HG03460 (cell line): ENCODE measurements at regions not wholly inside any gene's neighbourhood (a gene's known extent, or its start where the extent isn't known, plus 50 kb on each side); places are given as distances from the start of the nearest gene placed in this dataset.
"Not testable (repeated sequence)": the region's sequence is repeated elsewhere in the genome, so short reads cannot be mapped to it uniquely, and the experiment has no call there.

Experiments
- ATAC-seq: cut with Tn5 transposase; IDR thresholded peaks from one replicate; pipeline ENCODE4 v1.9.1; 2021; ENCODE audit not compliant: unreplicated experiment

DNA sequence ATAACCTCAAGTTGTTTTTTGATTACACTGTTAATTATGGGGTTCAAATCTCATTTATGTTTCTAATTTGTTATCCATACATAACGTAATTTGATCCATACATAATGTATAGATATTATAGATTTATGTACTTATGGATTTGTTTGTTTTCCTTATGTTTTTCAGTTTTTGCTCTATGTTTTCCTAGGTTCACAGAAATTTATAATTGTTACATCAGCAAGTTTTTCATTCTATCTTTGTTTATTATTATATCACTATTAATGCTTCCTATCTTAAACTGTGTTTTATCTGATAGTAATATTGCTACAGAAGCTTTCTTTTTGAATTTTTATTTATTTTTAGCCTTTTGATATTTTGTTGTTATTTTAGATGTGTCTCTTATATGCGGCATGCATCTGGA lies 194.3 kb upstream of the SOX21 start:
- ATAC-seq = no peak

GRCh38 chr13:94902722-94903407 lies 190.5 kb upstream of the SOX21 start:
- ATAC-seq = no peak

DNA sequence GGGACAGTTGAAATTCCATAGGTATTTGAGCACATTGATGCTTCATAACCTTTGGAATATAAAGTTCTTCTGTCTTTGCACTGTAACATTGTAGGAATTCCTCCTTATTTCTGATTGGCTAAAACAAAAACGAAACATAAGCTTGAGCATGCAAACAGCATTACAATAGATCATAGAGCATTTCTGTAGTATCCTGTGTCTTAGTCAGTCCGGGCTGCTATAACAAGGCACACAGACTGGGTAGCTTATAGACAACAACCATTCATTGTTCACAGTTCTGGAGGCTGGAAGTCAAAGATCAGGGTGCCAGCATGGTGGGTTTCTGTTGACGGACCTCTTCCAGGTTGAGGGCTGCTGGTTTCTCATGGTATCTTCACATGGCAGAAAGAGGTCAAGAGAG lies 188.7 kb upstream of the SOX21 start:
- no peak for ATAC-seq

DNA sequence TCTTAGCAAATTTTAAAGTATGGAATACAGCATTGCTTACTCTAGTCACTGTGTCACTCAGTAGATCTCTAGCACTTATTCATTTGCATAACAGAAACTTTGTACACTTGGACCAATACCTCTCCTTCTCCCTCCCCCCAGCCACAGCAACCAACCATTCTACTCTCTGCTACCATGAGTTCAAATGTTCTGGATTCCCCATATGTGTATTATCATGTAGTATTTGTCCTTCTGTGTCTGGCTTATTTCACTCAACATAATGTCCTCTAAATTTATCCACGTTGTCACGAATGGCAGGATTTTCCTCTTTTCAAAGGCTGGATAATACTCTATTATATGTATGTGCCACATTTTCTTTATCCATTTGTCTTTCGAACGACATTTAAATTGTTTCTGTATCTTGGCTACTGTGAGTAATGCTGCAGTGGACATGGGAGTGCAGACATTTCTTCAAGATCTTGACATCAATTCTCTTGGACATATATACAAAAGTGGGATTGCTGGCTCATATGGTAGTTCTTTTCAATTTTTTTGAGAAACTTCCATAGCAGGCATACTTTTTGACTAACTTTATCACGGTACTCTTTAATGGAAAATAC lies 184.5 kb upstream of the SOX21 start:
- ATAC-seq = no peak

- ATAC-seq = no peak
These were observed 183.9 kb upstream of the SOX21 start for GRCh38 chr13:94896238-94896637.

GRCh38 chr13:94886191-94886590 lies 173.8 kb upstream of the SOX21 start:
- no peak for ATAC-seq

DNA sequence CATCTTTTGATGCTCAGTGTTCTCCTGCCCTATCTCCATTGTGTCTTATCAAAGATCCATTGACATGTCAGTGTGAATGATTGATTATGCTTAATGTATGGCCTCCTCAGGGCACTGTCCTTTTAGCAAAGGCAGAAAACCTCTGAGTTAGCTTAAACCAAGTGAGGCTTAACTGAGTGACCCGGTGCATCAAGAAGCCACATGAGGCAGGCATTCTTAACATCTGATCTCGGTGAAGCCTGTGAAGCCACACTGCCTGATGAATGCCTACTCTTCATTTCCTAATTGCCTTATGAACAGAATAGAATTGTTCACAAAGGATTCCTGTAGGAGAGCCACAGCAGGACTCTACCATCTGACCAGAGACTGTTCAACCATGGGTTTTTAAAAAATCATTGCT lies 168.1 kb upstream of the SOX21 start:
- no peak for ATAC-seq

DNA sequence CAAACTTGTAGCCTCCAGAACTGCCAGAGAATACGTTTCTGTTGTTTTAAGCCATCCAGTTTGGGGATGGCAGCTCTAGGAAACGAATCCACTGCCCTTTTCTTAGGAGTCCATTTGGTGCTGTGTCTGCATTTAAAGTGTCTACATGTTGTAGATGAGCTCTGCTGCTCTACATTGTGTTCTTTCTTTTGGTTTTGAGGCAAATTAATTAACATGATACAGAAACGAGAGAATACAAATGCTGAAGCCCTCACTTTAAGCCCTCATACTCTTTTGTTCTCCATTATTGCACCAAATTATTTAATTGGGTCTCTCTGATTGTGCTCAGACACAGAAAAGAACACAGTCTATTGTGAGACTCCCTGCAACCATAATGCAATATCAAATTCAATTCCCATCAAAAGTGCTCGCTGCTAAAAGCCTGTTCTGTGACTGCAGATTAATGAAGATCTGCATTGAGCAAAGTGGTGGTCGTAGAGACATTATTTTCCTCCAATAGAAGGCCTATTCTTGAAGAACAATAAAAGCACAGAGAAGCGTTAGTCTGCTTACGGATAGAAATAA lies 166.3 kb upstream of the SOX21 start:
- ATAC-seq = no peak

DNA sequence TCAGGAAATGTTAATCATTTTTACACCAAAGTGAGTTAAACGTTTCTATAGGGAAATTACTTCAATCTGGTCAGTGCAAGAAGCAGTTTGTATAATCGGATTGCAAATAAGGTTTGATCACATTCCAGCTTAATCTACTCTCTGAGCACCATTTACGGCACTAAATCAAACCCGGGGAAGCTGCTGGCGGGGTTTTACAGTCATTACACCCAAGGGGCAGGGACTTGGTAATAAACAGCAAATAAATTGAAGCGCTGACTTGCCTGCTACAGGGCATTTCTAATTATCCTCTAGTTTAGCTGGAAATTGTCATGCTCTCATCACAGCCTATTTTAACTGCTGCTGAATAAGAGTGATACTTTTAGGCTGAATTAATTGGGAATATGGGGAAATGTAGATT lies 152.1 kb upstream of the SOX21 start:
- ATAC-seq = no peak

- ATAC-seq = peak; percentile 83
These were observed 148.6 kb upstream of the SOX21 start for GRCh38 chr13:94860981-94861407.

- ATAC-seq = no peak
These were observed 147.5 kb upstream of the SOX21 start for GRCh38 chr13:94859811-94860210.

GRCh38 chr13:94859278-94859691 lies 146.9 kb upstream of the SOX21 start:
- ATAC-seq = no peak

DNA sequence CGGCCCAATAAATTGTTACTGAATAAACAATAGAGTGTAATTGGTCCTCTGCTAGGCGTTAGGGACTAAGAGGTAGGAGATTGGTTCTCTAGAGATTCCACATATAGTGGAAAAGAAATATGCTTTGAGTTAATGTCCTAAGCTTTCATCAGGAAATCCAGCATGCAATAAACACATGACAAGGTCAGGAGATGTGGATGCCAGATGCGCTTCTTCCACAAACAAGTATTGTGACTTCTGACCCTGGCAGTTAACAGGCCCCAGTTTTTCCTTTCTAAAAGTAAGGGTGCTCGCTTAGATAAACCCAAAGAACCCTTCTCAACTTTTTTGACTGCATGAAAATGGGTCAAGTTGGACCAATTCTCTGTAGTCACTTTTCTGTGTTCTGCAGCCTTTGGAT lies 146.5 kb upstream of the SOX21 start:
- no peak for ATAC-seq

DNA sequence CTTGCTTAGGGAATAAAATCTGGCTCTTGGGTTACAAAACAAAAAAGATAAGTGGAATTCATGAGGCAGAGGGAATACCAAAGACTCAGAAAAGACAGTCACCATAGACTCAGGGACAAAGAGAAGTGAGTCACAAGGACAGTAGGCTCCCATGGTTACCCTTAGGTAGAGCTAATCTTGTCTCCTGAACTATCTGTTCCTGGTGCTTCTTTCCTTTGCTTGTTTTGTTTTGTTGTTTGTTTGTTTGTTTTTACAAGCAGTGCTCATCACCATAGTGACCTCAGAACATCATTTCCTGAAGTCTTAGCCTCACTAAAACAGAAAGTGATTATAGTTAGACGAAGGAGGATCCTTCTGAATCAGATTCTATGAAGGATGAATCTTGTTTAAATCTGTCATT lies 142.3 kb upstream of the SOX21 start:
- no peak for ATAC-seq

- no peak for ATAC-seq
These were observed 139.2 kb upstream of the SOX21 start for GRCh38 chr13:94851576-94851975.

GRCh38 chr13:94849254-94849653 lies 136.9 kb upstream of the SOX21 start:
- no peak for ATAC-seq

DNA sequence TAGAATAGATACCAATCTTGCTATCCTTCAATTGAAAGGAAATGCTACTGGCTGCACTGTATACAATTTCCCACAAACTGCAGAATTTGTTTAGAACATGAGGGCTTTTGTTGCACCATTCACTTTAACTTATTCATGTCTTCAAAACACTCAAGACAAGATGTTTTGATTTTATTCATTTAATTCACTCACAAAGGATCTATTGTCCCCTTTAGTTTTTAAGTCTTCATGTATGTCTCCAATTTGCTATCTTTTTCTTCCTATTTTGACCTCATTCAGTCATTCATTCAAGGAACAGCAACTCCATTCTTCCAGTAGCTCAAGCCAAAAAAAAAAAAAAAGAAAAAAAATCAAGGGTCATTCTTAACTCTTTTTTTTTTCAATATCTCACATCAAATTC lies 130.6 kb upstream of the SOX21 start:
- no peak for ATAC-seq

GRCh38 chr13:94837056-94837455 lies 124.7 kb upstream of the SOX21 start:
- ATAC-seq = not testable (repeated sequence)

DNA sequence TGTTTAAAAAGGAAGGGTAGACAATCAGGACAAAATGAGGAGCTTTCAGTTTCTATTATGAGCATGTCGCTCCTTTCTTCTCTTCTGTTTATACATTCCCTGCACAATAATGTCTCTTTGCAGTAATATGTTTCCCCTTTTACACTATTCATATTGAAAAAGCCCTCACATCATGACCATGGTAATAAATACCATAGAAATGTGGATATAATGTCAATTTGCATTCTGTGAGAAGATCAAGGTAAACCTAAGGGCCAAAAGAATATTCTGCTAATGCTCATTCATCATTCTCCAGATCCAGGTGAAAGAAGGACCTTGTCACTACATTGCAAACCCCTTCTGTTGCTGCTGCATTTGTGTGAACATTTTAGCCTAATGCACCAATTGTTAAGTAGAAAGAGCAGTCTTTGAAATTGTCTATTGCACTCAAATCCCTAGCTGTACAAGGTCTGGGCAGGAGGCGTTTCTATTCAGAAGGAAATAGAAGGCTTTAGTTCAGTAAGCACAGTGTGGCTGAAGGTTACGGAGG lies 117.6 kb upstream of the SOX21 start:
- ATAC-seq = no peak

DNA sequence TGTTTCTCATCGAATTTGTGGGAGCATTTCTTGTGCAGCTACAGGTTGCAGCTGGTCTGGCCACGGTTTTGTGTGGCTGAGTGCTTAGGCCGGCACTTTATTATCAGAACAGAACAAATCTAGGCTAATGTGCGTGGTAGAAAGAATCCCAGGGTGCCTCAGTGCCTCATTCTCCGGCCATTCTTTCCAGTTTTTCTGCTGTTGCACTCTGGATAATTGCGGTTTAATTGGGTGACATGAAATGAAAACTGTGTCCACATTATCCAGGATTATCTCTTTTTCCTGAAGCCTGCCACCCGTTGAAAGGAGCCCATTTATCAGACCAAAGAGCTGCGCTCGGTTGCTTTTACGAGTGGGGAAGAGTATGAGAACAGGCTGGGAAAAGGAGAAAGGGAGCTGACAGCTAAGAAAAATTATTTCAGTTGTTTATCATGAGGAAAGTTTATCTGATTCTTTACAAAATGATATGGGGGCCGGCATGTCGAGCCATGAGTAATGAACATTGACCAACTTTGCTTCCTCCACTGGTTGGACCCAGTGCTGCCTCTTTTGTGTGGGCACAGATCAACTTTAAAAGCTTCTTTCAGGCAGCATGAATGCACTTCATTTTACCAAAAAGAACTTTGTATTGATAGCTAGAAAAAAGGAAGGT lies 117.0 kb upstream of the SOX21 start:
- ATAC-seq = no peak

DNA sequence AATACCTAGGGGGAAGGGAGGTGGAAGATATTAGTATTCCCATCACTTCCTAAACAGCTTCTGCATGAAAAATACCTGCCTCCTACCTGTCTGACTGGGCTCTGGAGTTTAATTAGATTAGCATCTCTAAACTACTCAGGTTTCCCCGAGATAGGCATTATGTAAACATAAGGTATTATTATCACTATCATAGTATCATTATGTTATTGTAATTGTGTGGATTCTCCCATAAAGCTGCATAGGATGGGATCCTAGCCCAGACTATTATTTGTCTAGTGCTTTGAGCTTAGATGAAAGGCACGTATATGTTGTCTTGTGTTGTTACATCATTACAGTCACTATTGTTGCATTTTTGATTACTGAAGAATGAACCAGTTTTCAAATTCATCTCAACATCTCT lies 115.2 kb upstream of the SOX21 start:
- no peak for ATAC-seq

GRCh38 chr13:94825507-94825906 lies 113.2 kb upstream of the SOX21 start:
- no peak for ATAC-seq
